Stimulated activated CD4-positive, alpha-beta T cell treated with anti-CD3 and anti-CD28 coated beads, Interleukin-15, amount 100 ng/mL, for 48 hours (primary cell): ENCODE measurements at regions not wholly inside any gene's neighbourhood (a gene's known extent, or its start where the extent isn't known, plus 50 kb on each side); places are given as distances from the start of the nearest gene placed in this dataset.

Experiments
- DNase-seq, 2 donors: peaks; one replicate each; pipeline ENCODE4 v3.0.0-alpha.2; 2020; ENCODE audit warnings: low read depth in 2 of 2

DNA sequence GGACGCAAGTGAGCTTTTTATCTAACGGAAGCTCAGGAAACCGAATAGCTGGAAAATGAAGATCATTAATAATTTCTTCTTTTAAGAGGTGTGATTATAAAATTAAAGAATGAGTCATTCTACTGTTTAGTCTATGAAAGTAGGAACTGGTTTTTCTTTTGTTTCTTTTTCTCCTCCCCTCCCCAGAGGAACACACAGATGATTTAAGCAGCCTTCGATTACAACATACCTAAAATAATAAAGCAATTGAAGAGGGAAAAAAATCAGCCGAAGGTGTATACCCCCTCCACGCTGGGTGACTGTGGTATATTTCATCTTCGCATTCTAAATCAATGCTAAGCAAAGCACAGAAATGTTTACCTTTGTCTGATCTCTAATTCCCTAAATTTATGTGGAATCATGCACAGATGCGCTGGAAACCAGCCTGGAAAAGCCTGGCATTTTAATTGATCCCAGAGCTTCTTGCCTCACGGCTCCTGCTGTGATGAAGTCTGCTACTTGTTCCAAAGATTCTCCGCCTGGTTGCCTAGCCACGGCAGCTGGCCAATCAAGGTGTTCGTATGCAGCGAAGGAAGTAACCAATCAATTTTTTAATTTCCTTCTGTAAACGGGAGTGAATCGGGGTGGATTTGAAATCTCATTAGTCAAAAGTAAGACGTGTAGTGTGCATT is 133.9 kb downstream of the FANCF start:
- DNase-seq: no peak

GRCh38 chr11:22479971-22480720 is 142.0 kb downstream of the SLC17A6 start:
- DNase-seq: no peak

- no peak for DNase-seq
Measured at GRCh38 chr11:22479208-22479607, 141.0 kb downstream of the SLC17A6 start.

- no peak for DNase-seq
Measured at GRCh38 chr11:22478169-22478568, 140.0 kb downstream of the SLC17A6 start.

DNA sequence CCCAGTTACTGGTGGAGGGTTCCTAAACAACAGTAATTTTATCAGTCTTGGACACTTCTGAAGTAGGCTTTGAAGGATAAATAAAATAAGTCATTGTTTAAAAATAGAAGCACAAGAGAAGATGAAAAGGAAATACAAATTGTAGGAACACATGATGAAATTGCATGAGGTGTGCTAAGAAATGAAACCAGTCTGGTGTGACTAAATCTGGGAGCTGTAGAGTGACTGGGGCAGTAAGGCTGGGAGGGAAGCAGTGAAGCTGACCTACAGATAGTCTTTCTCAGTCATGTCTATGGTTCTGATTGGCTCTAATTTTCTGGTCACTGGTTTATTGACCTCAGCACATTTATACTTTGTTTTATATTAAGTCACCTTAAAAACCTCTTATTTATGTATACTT is 139.1 kb downstream of the SLC17A6 start:
- DNase-seq: no peak

DNA sequence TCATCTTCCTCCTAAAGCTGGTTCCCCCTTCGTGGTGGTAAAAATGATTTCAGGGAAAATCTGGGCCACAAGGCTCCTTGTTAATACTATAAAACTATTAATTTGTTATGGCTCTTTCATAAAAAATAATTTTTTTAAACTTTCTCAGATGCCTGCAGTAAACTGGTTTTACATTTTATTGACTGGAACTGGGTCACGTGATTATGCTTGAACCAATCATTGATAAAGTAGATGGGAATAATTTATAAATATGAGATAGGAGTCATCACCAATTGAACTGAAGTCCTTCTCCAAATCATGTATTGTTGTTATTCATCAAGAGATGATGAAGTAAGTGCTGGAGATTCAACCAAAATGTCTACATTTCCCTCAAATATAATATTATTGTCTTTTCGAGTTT is 138.4 kb downstream of the SLC17A6 start:
- DNase-seq: no peak

GRCh38 chr11:22474616-22475015 is 136.4 kb downstream of the SLC17A6 start:
- DNase-seq: no peak

DNA sequence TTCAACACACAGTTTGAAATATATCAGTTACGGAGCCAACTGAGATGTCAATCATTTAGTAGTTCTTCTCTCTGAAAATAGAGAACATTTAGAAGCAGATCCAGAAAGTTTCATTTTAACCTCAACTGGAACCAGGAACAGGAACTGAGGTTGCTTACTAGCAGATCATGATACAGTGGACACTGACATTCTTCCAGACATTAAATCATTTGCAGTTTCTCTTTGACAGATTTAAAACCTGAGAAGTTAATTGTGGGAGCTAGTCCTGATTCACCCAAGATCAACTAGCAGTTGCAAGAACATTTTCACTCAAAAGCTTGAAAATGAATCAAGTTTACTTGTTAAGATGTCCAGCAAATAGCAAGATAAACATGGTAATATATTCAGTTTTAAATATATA is 135.4 kb downstream of the SLC17A6 start:
- no peak for DNase-seq

- no peak for DNase-seq
Measured at GRCh38 chr11:22472306-22472705, 134.1 kb downstream of the SLC17A6 start.

- DNase-seq: no peak
Measured at GRCh38 chr11:22471385-22471784, 133.2 kb downstream of the SLC17A6 start.

GRCh38 chr11:22467741-22468140 is 129.6 kb downstream of the SLC17A6 start:
- DNase-seq: no peak

DNA sequence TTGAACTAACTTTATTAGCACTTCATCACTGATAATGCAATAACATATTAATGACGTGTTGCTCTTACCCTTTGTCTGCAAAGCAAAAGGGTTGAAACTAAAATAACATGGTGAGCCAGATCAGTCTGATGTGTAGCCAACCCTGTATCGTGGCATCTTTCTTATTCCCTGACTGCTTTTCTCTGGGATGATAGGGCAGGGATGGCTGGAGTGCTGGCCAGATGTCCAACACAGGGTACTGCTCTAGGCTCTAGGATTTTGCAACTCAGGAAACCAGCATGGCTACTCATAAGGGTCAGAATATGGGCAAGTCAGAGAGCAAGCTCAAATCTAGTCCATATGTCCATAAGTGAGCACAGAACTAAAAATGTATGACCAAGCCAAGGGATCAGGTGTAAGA is 129.1 kb downstream of the SLC17A6 start:
- DNase-seq: no peak

DNA sequence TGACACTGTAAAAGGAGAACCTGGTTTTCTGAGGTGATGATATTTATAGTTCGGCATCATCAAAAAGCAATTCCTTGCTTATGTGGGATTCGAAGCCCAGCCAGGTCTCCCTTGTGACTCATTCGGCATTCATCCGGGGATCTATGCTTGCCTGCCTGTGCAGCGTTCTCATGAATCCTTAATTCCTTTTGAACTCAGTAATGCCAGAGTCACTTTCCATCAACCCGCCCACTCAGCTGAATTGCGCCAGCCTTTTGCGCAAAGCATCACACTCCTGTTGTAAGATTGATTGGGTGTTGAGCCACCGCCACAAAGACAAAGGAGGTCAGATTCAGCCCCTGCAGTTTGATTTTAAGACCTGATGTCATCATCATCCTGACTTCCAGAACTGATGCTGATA is 128.6 kb downstream of the SLC17A6 start:
- no peak for DNase-seq

DNA sequence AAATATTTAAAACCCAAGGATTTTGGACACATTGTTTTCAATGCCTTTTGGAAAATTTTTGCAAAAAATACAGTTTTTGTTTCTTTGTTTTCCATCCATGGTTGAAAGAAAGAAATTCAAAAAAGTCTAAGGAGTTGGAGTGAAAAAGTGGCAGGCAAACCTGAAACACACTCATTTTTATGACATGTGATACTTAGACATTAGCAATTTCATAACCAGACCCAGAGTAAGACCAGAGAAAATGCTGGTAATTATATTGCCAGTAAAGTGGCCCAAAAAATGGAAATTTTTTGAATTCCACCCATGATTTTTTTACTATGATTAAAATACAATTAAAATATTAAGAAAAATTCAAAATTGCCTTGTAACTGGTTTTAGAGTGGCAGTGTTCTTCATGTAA is 128.2 kb downstream of the SLC17A6 start:
- no peak for DNase-seq

DNA sequence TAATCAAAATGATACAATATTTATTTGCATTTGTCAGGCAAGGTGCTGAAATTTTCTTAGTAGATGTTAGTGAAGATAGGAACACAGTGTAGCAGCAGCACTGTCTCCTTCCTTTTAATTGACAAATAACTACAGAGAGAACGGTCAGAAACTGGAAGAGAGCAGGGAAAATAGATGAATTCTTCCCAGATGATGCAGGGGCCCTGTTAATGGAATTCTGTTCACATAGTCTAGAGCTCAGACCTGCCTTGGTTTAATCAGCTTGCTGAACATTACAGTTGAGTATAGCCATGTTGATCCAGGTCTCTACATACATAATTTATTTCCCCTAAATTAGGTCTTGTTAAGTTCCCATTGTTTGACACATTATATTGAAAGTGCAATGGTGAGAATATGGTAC is 127.4 kb downstream of the SLC17A6 start:
- no peak for DNase-seq

DNA sequence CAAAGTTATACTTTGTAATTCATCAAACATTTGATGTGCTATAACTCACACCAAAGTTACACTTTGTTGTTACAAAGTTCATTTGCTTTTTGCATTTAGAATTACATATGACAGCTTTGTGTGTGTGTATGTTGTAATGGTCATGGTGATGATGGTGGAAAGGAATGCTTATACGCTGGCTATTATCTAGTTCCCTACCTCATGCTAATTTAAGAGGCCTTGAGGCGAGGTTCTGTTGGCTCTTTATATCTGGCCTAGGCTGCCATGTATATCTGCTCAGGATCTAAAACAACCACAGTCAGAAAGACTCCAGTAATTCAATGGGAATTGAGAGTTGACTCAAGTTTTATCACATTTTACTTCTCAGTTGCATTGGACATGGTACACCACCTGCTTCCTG is 123.4 kb downstream of the SLC17A6 start:
- no peak for DNase-seq

- DNase-seq: no peak
Measured at GRCh38 chr11:22460181-22460580, 122.0 kb downstream of the SLC17A6 start.

DNA sequence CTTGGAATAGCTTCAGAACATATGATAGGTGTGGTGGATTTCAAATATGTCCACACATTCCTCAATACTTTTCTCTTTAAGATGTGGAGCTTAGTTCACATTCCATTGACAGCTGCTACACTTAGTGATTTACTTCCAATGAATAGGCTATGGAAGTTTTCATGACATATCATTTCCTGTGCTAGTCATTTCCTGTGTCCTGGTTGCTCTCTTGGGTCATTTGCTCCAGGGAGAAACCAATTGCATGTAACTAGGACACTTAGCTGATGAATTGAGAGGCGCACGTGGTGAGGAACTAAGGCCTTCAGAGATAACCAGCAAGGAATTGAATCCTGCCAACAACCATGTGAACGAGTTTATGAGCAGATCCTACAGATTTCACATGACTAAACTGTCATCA is 120.9 kb downstream of the SLC17A6 start:
- DNase-seq: no peak

- no peak for DNase-seq
Measured at GRCh38 chr11:22458161-22458560, 120.0 kb downstream of the SLC17A6 start.

- DNase-seq: no peak
Measured at GRCh38 chr11:22456993-22457762, 119.0 kb downstream of the SLC17A6 start.

DNA sequence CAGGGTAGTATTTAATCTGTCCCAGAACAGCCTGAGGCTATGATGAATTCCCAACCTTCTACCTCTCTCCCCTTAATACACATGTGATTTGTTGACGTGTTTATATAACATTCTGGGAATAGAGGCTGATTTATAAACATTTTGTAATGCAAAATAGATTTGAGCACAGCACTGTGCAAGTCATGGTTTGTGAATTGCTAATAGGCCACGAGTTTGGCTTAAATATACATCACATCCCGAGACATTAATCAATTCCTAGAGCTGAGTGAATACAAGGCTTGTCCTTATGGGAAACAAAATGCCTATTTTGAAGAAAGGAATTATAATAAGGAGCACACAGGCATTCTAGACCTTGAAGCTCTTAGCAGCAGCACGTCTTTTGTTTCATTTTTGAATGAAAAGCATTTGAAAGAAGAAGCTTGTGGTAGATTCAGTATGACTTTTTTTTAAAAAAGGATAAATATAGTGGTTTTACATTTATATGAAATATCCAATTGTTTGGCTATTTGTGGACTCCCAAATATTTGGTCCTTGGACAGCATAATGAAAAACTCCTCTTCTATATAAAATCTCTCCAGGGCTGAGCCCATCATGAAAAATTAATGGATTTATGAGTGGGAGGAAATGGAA is 116.4 kb downstream of the SLC17A6 start:
- no peak for DNase-seq

DNA sequence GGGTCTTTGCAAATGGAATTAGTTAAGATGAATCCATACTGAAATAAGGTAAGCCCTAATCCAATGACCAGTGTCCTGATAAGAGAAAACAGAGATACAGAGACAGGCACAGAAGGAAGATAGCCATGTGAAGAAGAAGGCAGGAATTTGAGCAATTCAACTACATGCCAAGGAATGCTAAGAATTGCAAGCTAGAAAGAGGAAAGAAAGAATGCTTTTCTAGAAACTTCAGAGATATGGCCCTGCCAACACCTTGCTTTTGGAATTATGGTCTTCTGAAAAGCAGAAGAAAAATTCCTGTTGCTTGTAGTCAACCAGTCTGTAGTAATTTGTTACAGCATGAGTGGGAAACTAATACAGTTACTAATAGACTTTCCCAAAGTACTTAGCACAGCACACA is 111.3 kb downstream of the SLC17A6 start:
- DNase-seq: no peak
